HG02588 (cell line): ENCODE measurements at regions not wholly inside any gene's neighbourhood (a gene's known extent, or its start where the extent isn't known, plus 50 kb on each side); places are given as distances from the start of the nearest gene placed in this dataset.

Experiments used
- ATAC-seq: cut with Tn5 transposase; IDR thresholded peaks from one replicate; pipeline ENCODE4 v1.9.1; 2021; ENCODE audit warnings: mild to moderate bottlenecking, moderate library complexity; ENCODE audit not compliant: unreplicated experiment

- no peak for ATAC-seq
Measured at GRCh38 chr2:128562471-128563347, 244.0 kb upstream of the HS6ST1 start.

DNA sequence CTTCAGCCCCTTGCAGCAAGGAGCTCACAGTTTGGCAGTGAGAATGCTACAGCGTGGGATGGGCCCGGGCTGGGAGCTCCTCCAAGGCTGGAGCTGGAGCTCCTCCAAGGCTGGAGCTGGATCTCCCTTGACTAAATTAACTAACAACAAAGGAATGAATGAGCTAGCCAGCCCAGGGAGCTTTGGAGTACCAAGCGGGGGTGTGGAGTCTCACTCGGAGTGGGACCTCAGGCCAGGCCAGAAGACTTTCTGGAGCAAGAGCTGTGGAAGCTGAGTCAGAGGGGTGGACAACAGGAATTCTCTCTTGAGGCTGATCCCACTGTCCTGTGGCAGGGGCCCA, 244.7 kb upstream of the HS6ST1 start:
- ATAC-seq, result no peak

DNA sequence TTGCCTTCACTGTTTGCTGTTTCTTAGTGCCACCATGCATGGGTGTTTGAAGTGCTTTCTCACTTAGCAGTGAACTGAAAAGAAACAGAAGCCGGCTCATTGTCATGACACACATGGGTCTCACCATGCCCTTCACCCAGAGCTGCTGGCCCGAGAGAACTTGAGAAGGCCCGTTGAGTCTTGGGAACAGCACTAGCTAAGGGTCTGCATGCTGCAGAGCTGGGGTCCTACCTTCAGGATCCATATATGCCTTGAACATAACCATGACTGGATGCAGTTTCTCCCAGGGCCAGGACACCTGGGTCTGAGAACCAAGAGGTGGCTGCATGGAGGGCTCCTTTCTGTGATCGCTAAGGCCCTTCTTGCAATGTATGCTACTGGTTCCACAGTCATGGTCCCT, 245.5 kb upstream of the HS6ST1 start:
- ATAC-seq, result no peak

DNA sequence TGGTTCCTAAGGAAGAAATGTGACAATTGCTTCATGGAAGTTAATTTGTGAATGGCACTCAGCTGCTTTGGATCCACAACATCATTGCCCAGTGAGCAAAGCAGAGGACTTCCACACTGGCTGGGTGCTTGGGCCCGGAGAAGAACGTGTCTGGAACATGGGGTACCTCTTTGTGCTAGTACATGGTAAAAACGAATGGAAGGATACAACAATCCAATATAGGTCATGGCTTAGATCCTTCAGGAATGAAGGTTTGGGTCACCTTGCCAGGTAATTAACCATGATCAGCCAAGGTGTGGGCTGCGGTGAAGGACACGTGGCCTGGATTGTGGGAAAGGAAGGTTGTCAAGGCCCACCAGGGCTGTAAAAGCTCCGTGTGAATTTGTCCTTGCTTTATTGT, 245.9 kb upstream of the HS6ST1 start:
- ATAC-seq, result no peak

GRCh38 chr2:128565441-128565840, 246.8 kb upstream of the HS6ST1 start:
- ATAC-seq, result no peak

DNA sequence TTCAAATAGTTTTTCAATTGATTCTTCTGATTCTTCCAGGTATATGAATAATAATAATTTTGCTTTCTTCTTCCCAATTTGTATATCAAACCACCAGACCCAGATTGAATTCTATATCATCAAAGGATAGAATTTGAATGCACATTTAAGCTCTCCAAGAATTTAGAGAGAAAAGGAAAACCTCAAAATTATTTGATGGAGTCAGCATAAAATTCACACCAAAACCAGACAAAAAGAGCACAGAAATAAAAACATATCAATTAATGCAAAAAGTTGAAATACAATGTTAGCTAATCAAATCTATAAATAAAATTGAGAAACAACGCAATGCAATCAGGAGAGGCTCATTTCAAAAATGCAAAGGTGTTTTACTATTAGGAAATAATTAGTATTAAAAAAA, 248.0 kb upstream of the HS6ST1 start:
- ATAC-seq, result no peak

GRCh38 chr2:128568106-128568505, 249.4 kb upstream of the HS6ST1 start:
- no peak for ATAC-seq

DNA sequence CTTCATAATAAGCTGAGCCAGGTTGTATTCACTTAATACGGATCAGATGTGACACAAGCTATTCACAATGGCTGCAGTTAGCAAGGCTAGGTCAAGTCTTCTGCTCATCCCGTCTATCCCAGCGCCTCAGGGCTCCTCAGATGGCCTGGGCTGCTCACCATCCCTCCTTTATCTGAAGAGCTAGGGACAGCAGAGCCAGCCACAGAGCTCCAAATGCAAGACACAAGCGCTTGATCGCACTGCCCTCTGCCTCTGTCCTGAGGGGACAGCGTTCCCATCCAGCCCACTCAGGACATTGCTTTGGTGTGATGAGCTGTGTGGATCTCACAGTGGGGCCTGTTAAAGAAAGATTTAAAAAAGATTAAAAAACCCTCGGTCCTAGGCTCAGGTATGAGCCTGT, 254.4 kb upstream of the HS6ST1 start:
- ATAC-seq, result no peak

GRCh38 chr2:128573531-128573930, 254.9 kb upstream of the HS6ST1 start:
- no peak for ATAC-seq

DNA sequence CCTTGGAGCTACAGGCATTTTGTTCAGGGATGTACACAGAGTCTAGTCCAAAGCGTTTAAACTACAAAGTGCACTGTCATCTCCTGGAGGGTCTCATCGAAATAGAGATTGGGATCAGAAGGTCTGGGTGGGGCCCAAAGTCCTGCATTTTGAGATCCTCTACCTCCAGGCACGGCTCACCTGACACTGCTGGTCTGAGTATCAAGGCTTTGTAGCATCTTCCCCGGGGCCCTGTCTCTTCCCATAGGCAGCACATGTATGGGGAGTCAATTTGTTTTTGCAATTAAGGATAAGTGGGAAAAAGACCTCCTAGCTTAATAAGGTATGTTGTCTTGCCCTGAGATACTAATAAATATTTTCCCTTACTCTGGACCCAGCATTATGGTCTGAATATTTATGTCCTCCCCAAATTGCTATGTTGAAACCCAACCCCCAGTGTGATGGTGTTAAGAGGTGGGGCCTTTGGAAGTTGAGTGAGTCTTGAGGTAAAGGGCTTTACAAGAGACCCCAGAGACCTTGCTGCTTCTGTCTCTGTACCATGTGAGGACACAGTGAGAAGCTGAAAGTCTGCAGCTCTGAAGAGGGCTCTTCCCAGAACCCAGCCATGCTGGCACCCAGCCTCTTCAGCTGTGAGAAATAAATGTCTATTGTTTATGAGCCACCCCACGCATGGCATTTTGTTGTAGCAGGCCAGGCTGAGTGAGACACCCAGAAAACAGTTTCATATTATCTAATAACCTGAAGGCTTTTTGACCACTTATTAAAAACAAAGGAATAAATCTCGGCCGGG, 258.7 kb upstream of the HS6ST1 start:
- ATAC-seq, result no peak

DNA sequence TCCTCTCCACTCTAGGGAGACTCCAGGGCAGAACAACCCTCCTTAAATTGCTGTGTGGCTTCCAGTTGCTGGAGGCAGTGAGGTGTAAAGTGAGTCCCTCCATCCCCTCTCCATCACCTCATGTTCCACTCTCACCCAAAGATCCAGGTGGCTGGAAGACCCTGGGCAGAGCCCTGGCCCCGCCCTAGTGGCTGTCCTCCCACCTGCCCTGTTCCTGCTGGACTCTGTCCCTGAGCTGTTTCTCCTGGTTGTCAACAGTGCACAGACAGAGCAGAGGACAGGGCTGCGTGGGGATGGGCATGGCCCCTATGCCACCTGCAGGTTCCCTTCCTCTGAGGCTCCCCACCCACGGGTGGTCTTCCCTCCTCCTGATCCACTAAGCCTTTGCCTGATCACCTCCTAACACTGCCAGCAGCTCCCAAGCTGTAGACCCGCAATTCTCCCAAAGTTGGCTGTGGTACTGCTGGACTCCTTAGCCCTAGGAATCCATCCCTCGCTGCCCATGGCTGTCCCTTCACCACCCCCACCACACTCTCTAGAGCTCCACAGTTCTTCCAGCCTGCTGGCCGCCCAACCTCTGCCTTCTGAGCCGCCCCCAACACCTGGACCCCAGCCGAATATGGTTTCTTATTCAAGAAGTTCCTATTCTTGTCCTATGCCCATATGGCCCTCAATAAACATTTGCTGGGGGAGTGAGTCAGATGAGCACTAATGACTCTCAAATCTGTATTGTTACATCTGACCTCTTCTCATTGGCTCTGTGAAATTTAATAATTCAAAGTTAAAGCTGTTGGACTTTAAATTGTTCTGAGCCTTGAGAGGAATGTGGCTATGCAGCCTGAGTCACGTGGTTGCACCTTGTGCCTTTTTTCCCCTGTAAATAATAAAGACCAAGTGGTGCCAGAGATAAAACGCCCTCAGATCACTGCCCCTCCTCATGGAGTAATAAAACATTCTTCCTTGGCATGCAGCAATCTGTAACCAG, 260.0 kb upstream of the HS6ST1 start:
- ATAC-seq, result no peak

DNA sequence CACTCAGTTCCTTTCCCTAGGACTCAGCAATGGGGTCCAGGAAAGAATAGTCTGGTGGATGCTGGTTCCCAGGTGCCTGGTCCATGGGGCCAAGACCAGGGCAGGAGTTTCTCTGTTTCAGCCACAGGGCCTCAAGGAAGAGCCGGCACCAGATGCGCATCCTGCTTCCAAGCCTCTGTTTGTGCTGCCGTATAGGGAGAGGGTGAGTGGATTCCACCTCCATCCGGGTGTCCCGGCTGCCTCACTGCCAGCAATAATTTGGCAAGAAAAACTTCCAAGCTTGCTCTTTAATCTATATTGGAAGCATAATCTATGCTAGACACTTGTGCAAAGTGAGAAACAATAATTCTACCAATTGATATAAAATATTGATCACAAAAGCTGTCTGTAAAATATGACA, 261.2 kb upstream of the HS6ST1 start:
- ATAC-seq, result no peak

GRCh38 chr2:128580988-128581848, 262.6 kb upstream of the HS6ST1 start:
- ATAC-seq, result no peak

- no peak for ATAC-seq
Measured at GRCh38 chr2:128581849-128582244, 263.2 kb upstream of the HS6ST1 start.

- no peak for ATAC-seq
Measured at GRCh38 chr2:128584296-128584890, 265.7 kb upstream of the HS6ST1 start.

DNA sequence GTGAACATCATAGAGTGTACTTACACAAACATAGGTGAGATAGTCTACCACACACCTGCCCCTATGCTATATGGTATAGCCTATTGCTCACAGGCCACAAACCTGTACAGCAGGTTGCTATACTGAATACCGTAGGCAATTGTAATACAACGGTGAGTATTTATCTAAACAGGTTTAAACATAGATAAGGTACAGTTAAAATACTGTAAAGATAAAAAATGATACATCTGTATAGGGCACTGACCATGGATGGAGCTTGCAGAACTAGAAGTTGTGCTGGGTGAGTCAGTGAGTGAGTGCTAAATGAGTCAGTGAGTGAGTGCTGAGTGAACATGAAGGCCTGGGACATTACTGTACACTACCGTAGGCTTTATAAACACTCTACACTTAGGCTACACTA, 267.0 kb upstream of the HS6ST1 start:
- no peak for ATAC-seq

DNA sequence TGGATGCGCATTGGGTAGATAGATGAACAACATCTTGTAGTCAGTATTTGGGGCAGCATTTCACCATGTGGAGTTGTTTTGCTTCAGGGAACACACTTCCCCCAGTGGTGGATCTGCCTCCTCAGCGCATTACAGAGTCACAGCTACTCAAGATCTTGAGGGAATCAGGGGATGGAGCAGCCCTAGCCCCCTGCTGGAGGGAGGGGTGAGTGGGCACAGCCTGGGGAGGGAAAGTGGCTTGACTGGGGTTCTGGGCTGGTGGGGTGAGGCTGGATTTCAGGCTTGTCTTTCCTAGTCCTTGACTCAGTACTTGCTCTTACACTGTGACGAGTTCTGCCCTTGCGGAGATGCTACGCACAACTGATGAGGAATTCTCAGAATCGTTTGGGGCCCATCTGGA, 271.0 kb upstream of the HS6ST1 start:
- no peak for ATAC-seq

- no peak for ATAC-seq
Measured at GRCh38 chr2:128590309-128591021, 271.8 kb upstream of the HS6ST1 start.
